ENCODE measurements at regions not wholly inside any gene's neighbourhood (a gene's known extent, or its start where the extent isn't known, plus 50 kb on each side); places are given as distances from the start of the nearest gene placed in this dataset.

GRCh38 chr3:124456506-124456905 lies 273.7 kb upstream of the UMPS start:
- no peak for DNase-seq

- DNase-seq, result no peak
Observed at GRCh38 chr3:124459678-124460077, 270.6 kb upstream of the UMPS start.

GRCh38 chr3:124461126-124461525 lies 269.1 kb upstream of the UMPS start:
- no peak for DNase-seq

GRCh38 chr3:124461838-124462632 lies 268.2 kb upstream of the UMPS start:
- no peak for DNase-seq

- no peak for DNase-seq
Observed at GRCh38 chr3:124463234-124463633, 267.0 kb upstream of the UMPS start.

GRCh38 chr3:124467980-124468902 lies 262.0 kb upstream of the UMPS start:
- DNase-seq, result peak; percentile 67

GRCh38 chr3:124469555-124469954 lies 260.7 kb upstream of the UMPS start:
- no peak for DNase-seq

GRCh38 chr3:124478830-124479229 lies 251.4 kb upstream of the UMPS start:
- DNase-seq, result no peak

- DNase-seq, result no peak
Observed at GRCh38 chr3:124483915-124484470, 246.3 kb upstream of the UMPS start.

GRCh38 chr3:124486324-124486723 lies 243.9 kb upstream of the UMPS start:
- no peak for DNase-seq

GRCh38 chr3:124489506-124489905 lies 240.7 kb upstream of the UMPS start:
- no peak for DNase-seq

- no peak for DNase-seq
Observed at GRCh38 chr3:124491098-124491497, 239.2 kb upstream of the UMPS start.

- no peak for DNase-seq
Observed at GRCh38 chr3:124491875-124492274, 238.4 kb upstream of the UMPS start.

- no peak for DNase-seq
Observed at GRCh38 chr3:124492824-124493223, 237.4 kb upstream of the UMPS start.

- DNase-seq, result no peak
Observed at GRCh38 chr3:124496061-124496460, 234.2 kb upstream of the UMPS start.

GRCh38 chr3:124497487-124497886 lies 232.8 kb upstream of the UMPS start:
- no peak for DNase-seq

GRCh38 chr3:124498891-124499290 lies 231.4 kb upstream of the UMPS start:
- DNase-seq, result no peak

GRCh38 chr3:124504332-124505059 lies 225.8 kb upstream of the UMPS start:
- DNase-seq, result no peak

GRCh38 chr3:124509884-124510283 lies 220.4 kb upstream of the UMPS start:
- DNase-seq, result no peak

- no peak for DNase-seq
Observed at GRCh38 chr3:124510290-124510689, 220.0 kb upstream of the UMPS start.

GRCh38 chr3:124512881-124513609 lies 217.2 kb upstream of the UMPS start:
- DNase-seq, result no peak

GRCh38 chr3:124513610-124513997 lies 216.6 kb upstream of the UMPS start:
- no peak for DNase-seq

Measured in NCI-H2081 treated with DMSO at 0.1 percent for 48 hours (cell line).